B cell (primary cell): ENCODE measurements at regions not wholly inside any gene's neighbourhood (a gene's known extent, or its start where the extent isn't known, plus 50 kb on each side); places are given as distances from the start of the nearest gene placed in this dataset.

Experiments used
- ATAC-seq: fragments of 200-7000 bp; cut with Tn5 transposase; one replicate; pipeline ENCODE4 v1.10.0; 2021; ENCODE audit warnings: low read depth, mild to moderate bottlenecking, moderate number of reproducible peaks, moderate library complexity
- CTCF ChIA-PET: fragments of 350-600 bp; sonication (Branson Sonifier 250); formaldehyde crosslinking; loops from one replicate; lab custom pipeline; 2021; ENCODE audit warnings: antibody characterized with exemption, inconsistent platforms; lab: Charles Lee
- POLR2A ChIA-PET: fragments of 350-600 bp; sonication (Branson Sonifier 250); formaldehyde crosslinking; loops from one replicate; lab custom pipeline; 2021; ENCODE audit warnings: antibody characterized with exemption; lab: Charles Lee
- DNase-seq: peaks from one replicate; pipeline ENCODE4 v3.0.0; 2013
- H2AFZ ChIP-seq: 2 replicates; pipeline ENCODE4 v1.6.1; 2012; ENCODE audit warnings: mild to moderate bottlenecking, low read depth, low read length; ENCODE audit not compliant: insufficient read depth, poor library complexity, severe bottlenecking
- H3K27ac ChIP-seq, 2 donors: 1 replicate in 1 of 2; 2 replicates in 1 of 2; pipeline ENCODE4 v1.5.1; 2012 to 2013; ENCODE audit warnings: low read length in 2 of 2, mild to moderate bottlenecking in 2 of 2, moderate library complexity in 1 of 2
- H3K27me3 ChIP-seq, 4 experiments: fragments of 200-600 bp in 1 of 4; sonication (generic) in 1 of 4; replicated peaks in 1 of 4; 1 replicate in 2 of 4; 2 replicates in 2 of 4; pipeline versions ENCODE4 v1.6.1 to v1.7.0; 2013 to 2016; ENCODE audit warnings: low read length in 3 of 4, mild to moderate bottlenecking in 2 of 4, mixed read lengths in 1 of 4, moderate library complexity in 1 of 4; ENCODE audit not compliant: insufficient read depth in 4 of 4, control insufficient read depth in 3 of 4; ENCODE audit errors: control extremely low read depth in 1 of 4
- H3K36me3 ChIP-seq, 2 experiments: replicated peaks in 1 of 2; 1 replicate in 1 of 2; 2 replicates in 1 of 2; pipeline versions ENCODE4 v1.6.1 to v1.7.1; 2013; ENCODE audit warnings: low read length in 1 of 2; ENCODE audit not compliant: insufficient read depth in 2 of 2, control insufficient read depth in 1 of 2; ENCODE audit errors: control extremely low read depth in 1 of 2, extremely low read depth in 1 of 2
- H3K4me1 ChIP-seq, 2 donors: fragments of 200-600 bp in 1 of 2; sonication (generic) in 1 of 2; 1 replicate in 1 of 2; 2 replicates in 1 of 2; pipeline versions ENCODE4 v1.5.1 to v1.6.1; 2013 to 2017; ENCODE audit warnings: low read length in 2 of 2; ENCODE audit not compliant: control insufficient read depth in 2 of 2, insufficient read depth in 2 of 2
- H3K4me2 ChIP-seq: replicated peaks from 2 replicates; pipeline ENCODE3; 2012; ENCODE audit warnings: mild to moderate bottlenecking, low read depth, low read length; ENCODE audit not compliant: poor library complexity, severe bottlenecking
- H3K4me3 ChIP-seq, 5 experiments: fragments of 200-600 bp in 1 of 5; sonication (generic) in 1 of 5; 1 replicate in 3 of 5; 2 replicates in 2 of 5; pipeline versions ENCODE4 v1.5.1 to v1.7.0; 2011 to 2016; ENCODE audit warnings: low read length in 4 of 5, mild to moderate bottlenecking in 4 of 5, low read depth in 2 of 5, control low read depth in 1 of 5, moderate library complexity in 1 of 5; ENCODE audit not compliant: insufficient read depth in 1 of 5; ENCODE audit errors: control extremely low read depth in 1 of 5, extremely low read depth in 1 of 5
- H3K79me2 ChIP-seq: fragments of 200-600 bp; sonication (generic); one replicate; pipeline ENCODE4 v1.6.0; 2016; ENCODE audit warnings: low read length; ENCODE audit not compliant: control insufficient read depth, insufficient read depth
- H3K9ac ChIP-seq: fragments of 200-600 bp; sonication (generic); 2 replicates; pipeline ENCODE4 v1.6.1; 2017; ENCODE audit warnings: mild to moderate bottlenecking, low read length, moderate library complexity
- H3K9me3 ChIP-seq, 3 donors: one replicate each; pipeline versions ENCODE4 v1.6.1 to v1.7.1; 2013; ENCODE audit warnings: low read length in 2 of 3; ENCODE audit not compliant: control insufficient read depth in 2 of 3, insufficient read depth in 1 of 3; ENCODE audit errors: control extremely low read depth in 1 of 3
- H4K20me1 ChIP-seq: 2 replicates; pipeline ENCODE4 v1.6.0; 2012; ENCODE audit warnings: mild to moderate bottlenecking, low read length; ENCODE audit not compliant: insufficient read depth, control insufficient read depth, poor library complexity, severe bottlenecking
- H3K27ac Mint-ChIP-seq: one replicate; pipeline ENCODE4 v1.8.0; 2021; ENCODE audit warnings: mixed read lengths
- H3K27me3 Mint-ChIP-seq: one replicate; pipeline ENCODE4 v1.8.0; 2021; ENCODE audit warnings: mixed read lengths
- H3K4me1 Mint-ChIP-seq: one replicate; pipeline ENCODE4 v1.8.0; 2021; ENCODE audit warnings: mixed read lengths
- H3K4me3 Mint-ChIP-seq: one replicate; pipeline ENCODE4 v1.8.0; 2021; ENCODE audit warnings: mixed read lengths
- H3K9me3 Mint-ChIP-seq: one replicate; pipeline ENCODE4 v1.8.0; 2022; ENCODE audit warnings: mixed read lengths; ENCODE audit not compliant: insufficient read depth
- EZH2 ChIP-seq: IDR thresholded peaks from 2 replicates; pipeline ENCODE4 v1.6.1; 2012; ENCODE audit warnings: borderline replicate concordance, low read depth, mild to moderate bottlenecking, moderate library complexity, low read length; ENCODE audit not compliant: insufficient read depth, poor library complexity, severe bottlenecking
- WGBS: methylation state at CpG from one replicate; pipeline ENCODE4 v1.1.5; 2013; ENCODE audit warnings: missing lambda C conversion rate; ENCODE audit not compliant: insufficient coverage; 5-methylcytosine and 5-hydroxymethylcytosine counted together
- intact Hi-C: fragments of 100-400 bp; cut with micrococcal nuclease; formaldehyde crosslinking; loops from one replicate; pipeline ENCODE4 v1.10.0; 2022
- TF ChIP-seq, protein P1 (sequence below): fragments of 200-600 bp; IDR thresholded peaks from one replicate; pipeline ENCODE4 v1.8.0; 2022; ENCODE audit warnings: antibody characterized with exemption, mild to moderate bottlenecking

DNA sequence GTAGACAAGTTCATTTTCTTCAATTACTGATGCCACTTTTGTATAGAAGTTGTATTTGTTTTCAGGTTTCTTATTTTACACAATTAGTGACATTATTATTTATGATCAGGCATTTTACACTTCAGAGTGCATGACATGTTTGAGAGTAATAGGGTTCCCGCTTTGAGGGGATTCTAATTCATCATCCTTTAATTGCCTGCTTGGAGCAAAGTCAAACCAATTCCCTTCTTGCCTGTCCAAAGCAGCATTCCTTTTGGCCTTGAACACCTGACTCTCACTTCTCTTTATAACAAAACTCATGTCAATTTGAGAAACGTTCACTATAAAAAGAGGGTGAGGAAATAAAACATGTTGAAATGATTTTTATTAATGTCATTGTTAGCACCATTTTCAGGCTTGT is 1149.4 kb downstream of the NXPH1 start:
- CTCF ChIA-PET: no interaction called here
- POLR2A ChIA-PET: no interaction called here
- no peak for DNase-seq
- H3K27ac ChIP-seq: no peak overlapping the region
- no peaks in the 10 kb centered on the region for H3K4me1 ChIP-seq
- H3K9me3 ChIP-seq: no peaks in the 10 kb centered on the region
- no peak for ATAC-seq
- WGBS: no CpG with 5 or more reads among the region's 2 CpGs
- Mint-ChIP-seq H3K4me3 (no peak overlapping the region), H3K27ac (no peak overlapping the region), H3K27me3 (no peaks in the 10 kb centered on the region), H3K9me3 (no peaks in the 10 kb centered on the region), H3K4me1 (no peaks in the 10 kb centered on the region)
- no peak overlapping the region for H2AFZ ChIP-seq
- no peaks in the 10 kb centered on the region for H3K79me2 ChIP-seq
- intact Hi-C loops: no loop called here
- H3K27me3 ChIP-seq: no peaks in the 10 kb centered on the region
- H4K20me1 ChIP-seq: no peaks in the 10 kb centered on the region
- no peak overlapping the region for H3K4me2 ChIP-seq
- no peak for TF ChIP-seq EZH2
- TF ChIP-seq, protein P1, sequence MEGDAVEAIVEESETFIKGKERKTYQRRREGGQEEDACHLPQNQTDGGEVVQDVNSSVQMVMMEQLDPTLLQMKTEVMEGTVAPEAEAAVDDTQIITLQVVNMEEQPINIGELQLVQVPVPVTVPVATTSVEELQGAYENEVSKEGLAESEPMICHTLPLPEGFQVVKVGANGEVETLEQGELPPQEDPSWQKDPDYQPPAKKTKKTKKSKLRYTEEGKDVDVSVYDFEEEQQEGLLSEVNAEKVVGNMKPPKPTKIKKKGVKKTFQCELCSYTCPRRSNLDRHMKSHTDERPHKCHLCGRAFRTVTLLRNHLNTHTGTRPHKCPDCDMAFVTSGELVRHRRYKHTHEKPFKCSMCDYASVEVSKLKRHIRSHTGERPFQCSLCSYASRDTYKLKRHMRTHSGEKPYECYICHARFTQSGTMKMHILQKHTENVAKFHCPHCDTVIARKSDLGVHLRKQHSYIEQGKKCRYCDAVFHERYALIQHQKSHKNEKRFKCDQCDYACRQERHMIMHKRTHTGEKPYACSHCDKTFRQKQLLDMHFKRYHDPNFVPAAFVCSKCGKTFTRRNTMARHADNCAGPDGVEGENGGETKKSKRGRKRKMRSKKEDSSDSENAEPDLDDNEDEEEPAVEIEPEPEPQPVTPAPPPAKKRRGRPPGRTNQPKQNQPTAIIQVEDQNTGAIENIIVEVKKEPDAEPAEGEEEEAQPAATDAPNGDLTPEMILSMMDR: no peak
- H3K4me3 ChIP-seq: no peak overlapping the region
- H3K9ac ChIP-seq: no peak overlapping the region
- H3K36me3 ChIP-seq: no peaks in the 10 kb centered on the region

DNA sequence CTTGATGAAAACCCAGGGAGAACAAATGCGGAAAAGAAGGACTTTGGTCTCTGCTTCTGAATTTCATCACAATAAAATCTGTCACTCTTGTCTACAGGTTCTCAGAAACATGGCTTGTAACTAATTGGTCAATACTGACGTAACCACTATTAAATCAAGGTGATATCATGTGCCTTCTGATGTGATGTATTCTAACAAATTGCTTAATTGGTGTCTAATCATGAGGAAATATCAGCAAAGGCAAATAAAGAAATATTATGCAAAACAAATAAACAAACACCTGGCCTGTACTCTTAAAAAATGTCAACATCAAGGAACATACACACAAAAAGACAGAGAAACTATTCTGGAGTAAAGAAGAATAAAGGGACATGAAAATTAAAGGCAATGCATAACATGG is 1165.0 kb downstream of the NXPH1 start:
- Histone ChIP-seq H3K9ac (no peak overlapping the region), H3K36me3 (no peaks in the 10 kb centered on the region), H3K27me3 (no peaks in the 10 kb centered on the region), H3K4me3 (no peak overlapping the region), H3K4me1 (no peaks in the 10 kb centered on the region), H4K20me1 (no peaks in the 10 kb centered on the region), H3K79me2 (no peaks in the 10 kb centered on the region), H3K9me3 (no peaks in the 10 kb centered on the region), H3K4me2 (no peak overlapping the region), H2AFZ (no peak overlapping the region), H3K27ac (no peak overlapping the region)
- ATAC-seq (no peak), DNase-seq (no peak)
- Mint-ChIP-seq H3K27ac (no peak overlapping the region), H3K9me3 (no peaks in the 10 kb centered on the region), H3K27me3 (no peaks in the 10 kb centered on the region), H3K4me1 (no peaks in the 10 kb centered on the region), H3K4me3 (no peak overlapping the region)
- WGBS: no CpG with 5 or more reads among the region's 2 CpGs
- CTCF ChIA-PET: no interaction called here
- TF ChIP-seq, protein P1: no peak
- TF ChIP-seq EZH2: no peak
- intact Hi-C loops: no loop called here
- POLR2A ChIA-PET: no interaction called here
